GM21723 (cell line): ENCODE measurements at regions not wholly inside any gene's neighbourhood (a gene's known extent, or its start where the extent isn't known, plus 50 kb on each side); places are given as distances from the start of the nearest gene placed in this dataset.
"Not testable (repeated sequence)": the region's sequence is repeated elsewhere in the genome, so short reads cannot be mapped to it uniquely, and the experiment has no call there.

Experiments used
- ATAC-seq: cut with Tn5 transposase; IDR thresholded peaks from one replicate; pipeline ENCODE4 v1.9.1; 2021; ENCODE audit warnings: mild to moderate bottlenecking, moderate library complexity; ENCODE audit not compliant: unreplicated experiment

- ATAC-seq = no peak
Measured at GRCh38 chr15:56812221-56812620, 78.9 kb upstream of the ZNF280D start.

- ATAC-seq = no peak
Measured at GRCh38 chr15:56811586-56811985, 78.3 kb upstream of the ZNF280D start.

- ATAC-seq = no peak
Measured at GRCh38 chr15:56808160-56808559, 74.9 kb upstream of the ZNF280D start.

GRCh38 chr15:56806148-56806536, 72.8 kb upstream of the ZNF280D start:
- ATAC-seq = no peak

GRCh38 chr15:56805466-56806147, 72.3 kb upstream of the ZNF280D start:
- ATAC-seq = peak; percentile 66

GRCh38 chr15:56804938-56805337, 71.6 kb upstream of the ZNF280D start:
- ATAC-seq = no peak

GRCh38 chr15:56804279-56804678, 71.0 kb upstream of the ZNF280D start:
- no peak for ATAC-seq

- no peak for ATAC-seq
Measured at GRCh38 chr15:56802161-56802560, 68.9 kb upstream of the ZNF280D start.

- ATAC-seq = peak; percentile 85
Measured at GRCh38 chr15:56798639-56799038, 65.3 kb upstream of the ZNF280D start.

- no peak for ATAC-seq
Measured at GRCh38 chr15:56797720-56798275, 64.5 kb upstream of the ZNF280D start.

GRCh38 chr15:56795502-56795901, 62.2 kb upstream of the ZNF280D start:
- no peak for ATAC-seq

GRCh38 chr15:56794553-56795329, 61.4 kb upstream of the ZNF280D start:
- ATAC-seq = no peak

- ATAC-seq = no peak
Measured at GRCh38 chr15:56794165-56794552, 60.9 kb upstream of the ZNF280D start.

- ATAC-seq = no peak
Measured at GRCh38 chr15:56792211-56792610, 58.9 kb upstream of the ZNF280D start.

GRCh38 chr15:56791521-56791920, 58.2 kb upstream of the ZNF280D start:
- not testable (repeated sequence) for ATAC-seq

- no peak for ATAC-seq
Measured at GRCh38 chr15:56788359-56788758, 55.0 kb upstream of the ZNF280D start.

GRCh38 chr15:56786966-56787365, 53.7 kb upstream of the ZNF280D start:
- ATAC-seq = peak; percentile 86

GRCh38 chr15:56783857-56784661, 50.8 kb upstream of the ZNF280D start:
- ATAC-seq = no peak

- ATAC-seq = no peak
Measured at GRCh38 chr15:56783156-56783856, 50.0 kb upstream of the ZNF280D start.
